Neuronal stem cell (in vitro differentiated cells): ENCODE measurements at regions not wholly inside any gene's neighbourhood (a gene's known extent, or its start where the extent isn't known, plus 50 kb on each side); places are given as distances from the start of the nearest gene placed in this dataset.
A peak's percentile ranks its signal among the peaks of the same experiment; 100 is the strongest.

Experiments used
- DNase-seq: peaks from one replicate; pipeline ENCODE4 v3.0.0-alpha.2; 2013; ENCODE audit warnings: low spot score
- H2AFZ ChIP-seq: one replicate; pipeline ENCODE4 v1.6.1; 2013; ENCODE audit warnings: mild to moderate bottlenecking, low read length, inconsistent platforms
- H2AK5ac ChIP-seq: 2 replicates; pipeline ENCODE4 v1.6.1; 2013; ENCODE audit warnings: low read depth, mild to moderate bottlenecking, inconsistent platforms, low read length, moderate library complexity, mixed read lengths
- H2BK120ac ChIP-seq: 2 replicates; pipeline ENCODE4 v1.6.1; 2013; ENCODE audit warnings: low read depth, mild to moderate bottlenecking, inconsistent platforms, low read length, moderate library complexity, mixed read lengths
- H2BK12ac ChIP-seq: one replicate; pipeline ENCODE4 v1.6.1; 2013; ENCODE audit warnings: low read length, inconsistent platforms
- H2BK15ac ChIP-seq: 2 replicates; pipeline ENCODE4 v1.6.1; 2013; ENCODE audit warnings: mild to moderate bottlenecking, low read length, inconsistent platforms, mixed read lengths
- H2BK5ac ChIP-seq: one replicate; pipeline ENCODE4 v1.6.1; 2013; ENCODE audit warnings: inconsistent platforms, mild to moderate bottlenecking, low read length, moderate library complexity
- H3K14ac ChIP-seq: one replicate; pipeline ENCODE4 v1.6.1; 2013; ENCODE audit warnings: low read length, inconsistent platforms
- H3K18ac ChIP-seq: 2 replicates; pipeline ENCODE4 v1.6.1; 2013; ENCODE audit warnings: low read length, inconsistent platforms
- H3K23ac ChIP-seq: 2 replicates; pipeline ENCODE4 v1.6.1; 2013; ENCODE audit warnings: low read depth, mild to moderate bottlenecking, mixed read lengths, low read length, inconsistent platforms; ENCODE audit not compliant: poor library complexity
- H3K27ac ChIP-seq: replicated peaks from 3 replicates; pipeline ENCODE4 v1.5.1; 2013; ENCODE audit warnings: low read length, inconsistent platforms
- H3K27me3 ChIP-seq, 3 experiments: 2 replicates each; pipeline ENCODE4 v1.6.1; 2013; ENCODE audit warnings: low read length in 3 of 3, mild to moderate bottlenecking in 2 of 3, inconsistent platforms in 1 of 3, low read depth in 1 of 3, mixed read lengths in 1 of 3, moderate library complexity in 1 of 3; ENCODE audit not compliant: control insufficient read depth in 3 of 3, insufficient read depth in 3 of 3
- H3K36me3 ChIP-seq, 2 donors: replicated peaks in 1 of 2; 2 replicates each; pipeline ENCODE4 v1.6.1; 2013; ENCODE audit warnings: low read length in 2 of 2; ENCODE audit not compliant: control insufficient read depth in 2 of 2, insufficient read depth in 2 of 2
- H3K4ac ChIP-seq: 2 replicates; pipeline ENCODE4 v1.6.1; 2013; ENCODE audit warnings: inconsistent platforms, mild to moderate bottlenecking, low read length, moderate library complexity
- H3K4me1 ChIP-seq, 2 donors: 1 replicate in 1 of 2; 2 replicates in 1 of 2; pipeline ENCODE4 v1.6.1; 2013; ENCODE audit warnings: low read length in 2 of 2, low read depth in 1 of 2; ENCODE audit not compliant: control insufficient read depth in 2 of 2, insufficient read depth in 1 of 2
- H3K4me2 ChIP-seq: one replicate; pipeline ENCODE4 v1.6.1; 2013; ENCODE audit warnings: mild to moderate bottlenecking, low read length, inconsistent platforms; ENCODE audit not compliant: insufficient read depth, poor library complexity, severe bottlenecking
- H3K4me3 ChIP-seq, 2 donors: 2 replicates each; pipeline ENCODE4 v1.5.1; 2013; ENCODE audit warnings: low read length in 2 of 2, mild to moderate bottlenecking in 2 of 2, inconsistent platforms in 1 of 2, moderate library complexity in 1 of 2
- H3K79me1 ChIP-seq: one replicate; pipeline ENCODE4 v1.6.1; 2013; ENCODE audit warnings: low read depth, mild to moderate bottlenecking, inconsistent platforms, low read length, moderate library complexity
- H3K9ac ChIP-seq: one replicate; pipeline ENCODE4 v1.6.1; 2013; ENCODE audit warnings: mild to moderate bottlenecking, low read depth, low read length, inconsistent platforms; ENCODE audit not compliant: poor library complexity
- H3K9me3 ChIP-seq, 2 donors: replicated peaks in 1 of 2; 2 replicates each; pipeline versions ENCODE3 to v1.6.1; 2013; ENCODE audit warnings: low read length in 2 of 2, mild to moderate bottlenecking in 2 of 2, inconsistent platforms in 1 of 2, low read depth in 1 of 2, mixed read lengths in 1 of 2, moderate library complexity in 1 of 2; ENCODE audit not compliant: control insufficient read depth in 2 of 2, insufficient read depth in 1 of 2
- H4K8ac ChIP-seq: one replicate; pipeline ENCODE4 v1.6.1; 2013; ENCODE audit warnings: low read depth, mild to moderate bottlenecking, inconsistent platforms, low read length, moderate library complexity
- H4K91ac ChIP-seq: one replicate; pipeline ENCODE4 v1.6.1; 2013; ENCODE audit warnings: low read length, low read depth, mild to moderate bottlenecking, inconsistent platforms; ENCODE audit not compliant: poor library complexity
- WGBS, 2 donors: extraction: QIAGEN DNeasy Blood & Tissue Kit; methylation state at CpG; one replicate each; pipeline ENCODE4 v1.1.7; 2013; ENCODE audit warnings: missing lambda C conversion rate in 2 of 2, mixed read lengths in 1 of 2; ENCODE audit not compliant: insufficient read length in 2 of 2, insufficient replicate concordance in 1 of 2; ENCODE audit errors: extremely low coverage in 2 of 2; 5-methylcytosine and 5-hydroxymethylcytosine counted together

DNA sequence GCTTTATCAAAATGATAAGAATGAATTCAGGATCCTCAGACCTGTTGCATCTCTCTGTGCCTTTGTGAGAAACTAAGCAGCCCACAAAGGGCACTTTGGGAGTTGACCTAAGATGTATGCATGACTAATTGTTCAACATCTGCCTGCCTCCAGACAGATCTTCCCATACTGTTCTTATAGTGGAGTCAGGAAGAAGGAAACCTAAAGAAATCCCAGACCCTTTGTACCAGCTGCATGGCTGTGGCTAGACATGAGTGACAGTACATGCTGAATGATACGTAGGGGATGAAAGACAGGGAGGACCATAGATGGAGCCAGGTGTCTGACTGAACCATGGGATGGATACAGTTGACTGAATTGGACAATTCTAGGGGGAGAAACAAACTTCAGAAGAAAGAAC is 148.7 kb upstream of the PCGF5 start:
- Histone ChIP-seq H2AFZ (no peak overlapping the region), H4K8ac (no peak overlapping the region), H2BK120ac (no peak overlapping the region), H2AK5ac (no peak overlapping the region), H3K4ac (no peak overlapping the region), H3K79me1 (no peaks in the 10 kb centered on the region), H3K4me2 (no peak overlapping the region), H3K27ac (no peak overlapping the region), H3K14ac (no peak overlapping the region), H3K36me3 (no peaks in the 10 kb centered on the region), H2BK12ac (no peak overlapping the region), H3K27me3 (no peaks in the 10 kb centered on the region), H3K23ac (no peak overlapping the region), H3K9ac (no peak overlapping the region), H3K9me3 (peaks cover 2 to 8% of the 10 kb centered on the region in 2 donors), H4K91ac (no peak overlapping the region), H3K18ac (no peak overlapping the region), H2BK5ac (no peak overlapping the region), H3K4me3 (no peak overlapping the region), H2BK15ac (no peak overlapping the region), H3K4me1 (peaks cover 0 to 2% of the 10 kb centered on the region in 2 donors)
- WGBS, 2 donors = no CpG with 5 or more reads among the region's 1 CpG
- DNase-seq = no peak

GRCh38 chr10:91073286-91073979 is 147.0 kb upstream of the PCGF5 start:
- WGBS, 2 donors = no CpG with 5 or more reads among the region's 4 CpGs
- Histone ChIP-seq H2BK120ac (no peak overlapping the region), H3K14ac (no peak overlapping the region), H3K4ac (no peak overlapping the region), H3K27me3 (no peaks in the 10 kb centered on the region), H4K8ac (no peak overlapping the region), H3K9ac (no peak overlapping the region), H3K9me3 (peaks cover 0 to 8% of the 10 kb centered on the region in 2 donors), H3K18ac (no peak overlapping the region), H2AK5ac (no peak overlapping the region), H4K91ac (no peak overlapping the region), H2BK15ac (no peak overlapping the region), H3K4me3 (peak overlapping the region in 1 of 2 donors; percentile 28), H2BK12ac (no peak overlapping the region), H3K27ac (no peak overlapping the region), H2AFZ (no peak overlapping the region), H3K23ac (no peak overlapping the region), H3K36me3 (no peaks in the 10 kb centered on the region), H2BK5ac (no peak overlapping the region), H3K4me1 (peaks cover 0 to 3% of the 10 kb centered on the region in 2 donors), H3K79me1 (no peaks in the 10 kb centered on the region), H3K4me2 (no peak overlapping the region)
- no peak for DNase-seq

DNA sequence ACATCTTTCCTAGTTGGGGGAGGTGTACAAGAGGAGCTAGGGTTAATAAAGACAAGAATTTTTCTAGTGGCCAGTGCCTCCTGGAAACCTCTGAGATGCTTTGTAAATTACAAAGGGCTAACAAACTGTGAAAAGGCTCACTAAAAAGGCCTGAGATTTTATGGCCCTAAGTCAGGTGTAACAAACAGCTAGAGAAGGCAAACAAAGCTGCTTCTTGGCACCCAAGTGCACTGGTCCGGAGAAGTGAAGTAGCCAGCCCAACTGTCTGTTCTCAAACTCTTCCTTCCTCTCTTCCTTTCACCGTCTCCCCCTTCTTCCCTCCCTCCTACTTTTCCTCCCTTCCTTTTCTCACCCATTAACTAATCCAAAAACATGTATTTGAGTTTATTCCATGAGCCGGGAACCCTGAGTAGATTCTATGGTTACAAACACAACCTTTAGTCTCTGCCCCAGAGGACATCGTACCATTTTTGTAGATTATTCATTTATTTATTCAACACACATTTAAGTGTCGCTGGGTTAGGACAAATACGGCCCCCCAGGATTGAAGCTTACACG is 143.4 kb upstream of the PCGF5 start:
- 100% methylated on average over 1 of the region's 7 CpGs; no CpG with 5 or more reads in 1 of the 2 donors for WGBS, 2 donors
- Histone ChIP-seq H3K27me3 (no peaks in the 10 kb centered on the region), H2AK5ac (no peak overlapping the region), H3K14ac (no peak overlapping the region), H2BK120ac (no peak overlapping the region), H3K18ac (no peak overlapping the region), H3K9me3 (peaks cover 0 to 8% of the 10 kb centered on the region in 2 donors), H4K8ac (no peak overlapping the region), H3K27ac (no peak overlapping the region), H3K36me3 (no peaks in the 10 kb centered on the region), H3K4me3 (no peak overlapping the region), H3K9ac (no peak overlapping the region), H2BK12ac (no peak overlapping the region), H2BK15ac (no peak overlapping the region), H3K4me2 (no peak overlapping the region), H3K4ac (no peak overlapping the region), H2BK5ac (no peak overlapping the region), H3K79me1 (no peaks in the 10 kb centered on the region), H3K4me1 (peaks cover 0 to 3% of the 10 kb centered on the region in 2 donors), H3K23ac (no peak overlapping the region), H4K91ac (no peak overlapping the region), H2AFZ (peak overlapping the region; percentile 2)
- no peak for DNase-seq

GRCh38 chr10:91077549-91078071 is 142.9 kb upstream of the PCGF5 start:
- no peak overlapping the region for H3K4me2 ChIP-seq
- no peaks in the 10 kb centered on the region for H3K36me3 ChIP-seq
- DNase-seq = no peak
- no peak overlapping the region for H3K27ac ChIP-seq
- H2BK12ac ChIP-seq = no peak overlapping the region
- WGBS, 2 donors = no CpG with 5 or more reads among the region's 8 CpGs
- no peak overlapping the region for H2BK5ac ChIP-seq
- H4K91ac ChIP-seq = no peak overlapping the region
- no peak overlapping the region for H3K23ac ChIP-seq
- no peak overlapping the region for H3K4me3 ChIP-seq
- no peak overlapping the region for H2BK15ac ChIP-seq
- no peak overlapping the region for H4K8ac ChIP-seq
- H3K79me1 ChIP-seq = no peaks in the 10 kb centered on the region
- no peak overlapping the region for H3K14ac ChIP-seq
- no peak overlapping the region for H2AK5ac ChIP-seq
- peaks cover 0 to 8% of the 10 kb centered on the region in 2 donors for H3K9me3 ChIP-seq
- H3K4me1 ChIP-seq = peaks cover 0 to 3% of the 10 kb centered on the region in 2 donors
- H2AFZ ChIP-seq = peak overlapping the region; percentile 2
- no peaks in the 10 kb centered on the region for H3K27me3 ChIP-seq
- no peak overlapping the region for H3K4ac ChIP-seq
- H2BK120ac ChIP-seq = no peak overlapping the region
- H3K18ac ChIP-seq = no peak overlapping the region
- H3K9ac ChIP-seq = no peak overlapping the region
